ENCODE measurements at regions not wholly inside any gene's neighbourhood (a gene's known extent, or its start where the extent isn't known, plus 50 kb on each side); places are given as distances from the start of the nearest gene placed in this dataset.

- Histone ChIP-seq H3K4me1 (ENCODE audit: insufficient read depth, low read length) (no peaks in the 10 kb centered on the region), H3K36me3 (ENCODE audit: insufficient read depth, low read length) (no peaks in the 10 kb centered on the region), H3K27me3 (ENCODE audit: insufficient read depth, low read length) (no peaks in the 10 kb centered on the region), H2AFZ (ENCODE audit: low read depth, low read length) (no peak overlapping the region), H3K9me3 (ENCODE audit: low read length) (no peaks in the 10 kb centered on the region), H3K4me3 (ENCODE audit: low read length) (no peak overlapping the region)
Measured at GRCh38 chr7:68457481-68457880, 1140.8 kb upstream of the AUTS2 start.

GRCh38 chr7:68458010-68458908 lies 1140.0 kb upstream of the AUTS2 start:
- Histone ChIP-seq H3K4me3 (ENCODE audit: low read length) (no peak overlapping the region), H3K36me3 (ENCODE audit: insufficient read depth, low read length) (no peaks in the 10 kb centered on the region)

GRCh38 chr7:68461430-68461829 lies 1136.8 kb upstream of the AUTS2 start:
- H3K9me3 ChIP-seq (ENCODE audit: low read length), result no peaks in the 10 kb centered on the region
- H3K4me1 ChIP-seq (ENCODE audit: insufficient read depth, low read length), result no peaks in the 10 kb centered on the region
- no peaks in the 10 kb centered on the region for H3K27me3 ChIP-seq (ENCODE audit: insufficient read depth, low read length)
- H3K36me3 ChIP-seq (ENCODE audit: insufficient read depth, low read length), result no peaks in the 10 kb centered on the region
- H3K4me3 ChIP-seq (ENCODE audit: low read length), result no peak overlapping the region
- H2AFZ ChIP-seq (ENCODE audit: low read depth, low read length), result no peak overlapping the region

More at GRCh38 chr7:68458010-68458908, 1140.0 kb upstream of the AUTS2 start:
- no peak overlapping the region for H2AFZ ChIP-seq (ENCODE audit: low read depth, low read length)
- H3K27me3 ChIP-seq (ENCODE audit: insufficient read depth, low read length), result no peaks in the 10 kb centered on the region
- H3K9me3 ChIP-seq (ENCODE audit: low read length), result no peaks in the 10 kb centered on the region
- H3K4me1 ChIP-seq (ENCODE audit: insufficient read depth, low read length), result no peaks in the 10 kb centered on the region

GRCh38 chr7:68470836-68471435 lies 1127.3 kb upstream of the AUTS2 start:
- Histone ChIP-seq H3K27me3 (ENCODE audit: insufficient read depth, low read length) (no peaks in the 10 kb centered on the region), H3K9me3 (ENCODE audit: low read length) (no peaks in the 10 kb centered on the region), H3K36me3 (ENCODE audit: insufficient read depth, low read length) (no peaks in the 10 kb centered on the region), H3K4me1 (ENCODE audit: insufficient read depth, low read length) (no peaks in the 10 kb centered on the region), H3K4me3 (ENCODE audit: low read length) (no peak overlapping the region), H2AFZ (ENCODE audit: low read depth, low read length) (no peak overlapping the region)

GRCh38 chr7:68472688-68473087 lies 1125.6 kb upstream of the AUTS2 start:
- Histone ChIP-seq H3K9me3 (ENCODE audit: low read length) (no peaks in the 10 kb centered on the region), H3K27me3 (ENCODE audit: insufficient read depth, low read length) (no peaks in the 10 kb centered on the region), H3K4me1 (ENCODE audit: insufficient read depth, low read length) (no peaks in the 10 kb centered on the region), H3K4me3 (ENCODE audit: low read length) (no peak overlapping the region), H2AFZ (ENCODE audit: low read depth, low read length) (no peak overlapping the region), H3K36me3 (ENCODE audit: insufficient read depth, low read length) (no peaks in the 10 kb centered on the region)

- Histone ChIP-seq H3K27me3 (ENCODE audit: insufficient read depth, low read length) (no peaks in the 10 kb centered on the region), H3K36me3 (ENCODE audit: insufficient read depth, low read length) (no peaks in the 10 kb centered on the region), H3K4me1 (ENCODE audit: insufficient read depth, low read length) (no peaks in the 10 kb centered on the region), H3K9me3 (ENCODE audit: low read length) (no peaks in the 10 kb centered on the region), H3K4me3 (ENCODE audit: low read length) (no peak overlapping the region), H2AFZ (ENCODE audit: low read depth, low read length) (no peak overlapping the region)
Measured at GRCh38 chr7:68474661-68475216, 1123.5 kb upstream of the AUTS2 start.

GRCh38 chr7:68476966-68477365 lies 1121.3 kb upstream of the AUTS2 start:
- H3K27me3 ChIP-seq (ENCODE audit: insufficient read depth, low read length), result no peaks in the 10 kb centered on the region
- no peaks in the 10 kb centered on the region for H3K9me3 ChIP-seq (ENCODE audit: low read length)
- H3K4me3 ChIP-seq (ENCODE audit: low read length), result no peak overlapping the region
- H3K36me3 ChIP-seq (ENCODE audit: insufficient read depth, low read length), result no peaks in the 10 kb centered on the region
- no peaks in the 10 kb centered on the region for H3K4me1 ChIP-seq (ENCODE audit: insufficient read depth, low read length)
- H2AFZ ChIP-seq (ENCODE audit: low read depth, low read length), result no peak overlapping the region

GRCh38 chr7:68478326-68478725 lies 1119.9 kb upstream of the AUTS2 start:
- no peaks in the 10 kb centered on the region for H3K27me3 ChIP-seq (ENCODE audit: insufficient read depth, low read length)
- no peaks in the 10 kb centered on the region for H3K4me1 ChIP-seq (ENCODE audit: insufficient read depth, low read length)
- H3K36me3 ChIP-seq (ENCODE audit: insufficient read depth, low read length), result no peaks in the 10 kb centered on the region
- H3K4me3 ChIP-seq (ENCODE audit: low read length), result no peak overlapping the region
- no peaks in the 10 kb centered on the region for H3K9me3 ChIP-seq (ENCODE audit: low read length)
- no peak overlapping the region for H2AFZ ChIP-seq (ENCODE audit: low read depth, low read length)

- Histone ChIP-seq H3K4me1 (ENCODE audit: insufficient read depth, low read length) (no peaks in the 10 kb centered on the region), H3K4me3 (ENCODE audit: low read length) (no peak overlapping the region), H3K36me3 (ENCODE audit: insufficient read depth, low read length) (no peaks in the 10 kb centered on the region), H3K9me3 (ENCODE audit: low read length) (no peaks in the 10 kb centered on the region), H2AFZ (ENCODE audit: low read depth, low read length) (no peak overlapping the region), H3K27me3 (ENCODE audit: insufficient read depth, low read length) (no peaks in the 10 kb centered on the region)
Measured at GRCh38 chr7:68482800-68483199, 1115.5 kb upstream of the AUTS2 start.

GRCh38 chr7:68484731-68485130 lies 1113.5 kb upstream of the AUTS2 start:
- no peaks in the 10 kb centered on the region for H3K36me3 ChIP-seq (ENCODE audit: insufficient read depth, low read length)
- H3K27me3 ChIP-seq (ENCODE audit: insufficient read depth, low read length), result no peaks in the 10 kb centered on the region
- no peak overlapping the region for H3K4me3 ChIP-seq (ENCODE audit: low read length)
- no peak overlapping the region for H2AFZ ChIP-seq (ENCODE audit: low read depth, low read length)
- H3K4me1 ChIP-seq (ENCODE audit: insufficient read depth, low read length), result no peaks in the 10 kb centered on the region
- H3K9me3 ChIP-seq (ENCODE audit: low read length), result no peaks in the 10 kb centered on the region

- Histone ChIP-seq H3K4me3 (ENCODE audit: low read length) (no peak overlapping the region), H3K27me3 (ENCODE audit: insufficient read depth, low read length) (no peaks in the 10 kb centered on the region), H3K36me3 (ENCODE audit: insufficient read depth, low read length) (no peaks in the 10 kb centered on the region), H3K9me3 (ENCODE audit: low read length) (no peaks in the 10 kb centered on the region), H3K4me1 (ENCODE audit: insufficient read depth, low read length) (no peaks in the 10 kb centered on the region), H2AFZ (ENCODE audit: low read depth, low read length) (no peak overlapping the region)
Measured at GRCh38 chr7:68485253-68485917, 1112.9 kb upstream of the AUTS2 start.

- Histone ChIP-seq H3K36me3 (ENCODE audit: insufficient read depth, low read length) (no peaks in the 10 kb centered on the region), H2AFZ (ENCODE audit: low read depth, low read length) (no peak overlapping the region), H3K27me3 (ENCODE audit: insufficient read depth, low read length) (no peaks in the 10 kb centered on the region), H3K9me3 (ENCODE audit: low read length) (no peaks in the 10 kb centered on the region), H3K4me3 (ENCODE audit: low read length) (no peak overlapping the region), H3K4me1 (ENCODE audit: insufficient read depth, low read length) (no peaks in the 10 kb centered on the region)
Measured at GRCh38 chr7:68488341-68489060, 1109.8 kb upstream of the AUTS2 start.
